Neural crest cell (in vitro differentiated cells): ENCODE measurements at regions not wholly inside any gene's neighbourhood (a gene's known extent, or its start where the extent isn't known, plus 50 kb on each side); places are given as distances from the start of the nearest gene placed in this dataset.

Experiments
- DNase-seq: peaks from one replicate; pipeline ENCODE4 v3.0.0; 2021; ENCODE audit warnings: low read depth, mixed read lengths, low spot score
- H3K27ac Mint-ChIP-seq: one replicate; pipeline ENCODE4 v1.8.0; 2021; ENCODE audit warnings: mild to moderate bottlenecking, mixed read lengths; ENCODE audit not compliant: unreplicated experiment
- H3K27me3 Mint-ChIP-seq: 2 replicates; pipeline ENCODE4 v1.8.0; 2021; ENCODE audit warnings: low read depth, mild to moderate bottlenecking, mixed read lengths
- H3K36me3 Mint-ChIP-seq: 2 replicates; pipeline ENCODE4 v1.8.0; 2021; ENCODE audit warnings: low read depth, mild to moderate bottlenecking, mixed read lengths
- H3K4me1 Mint-ChIP-seq: 2 replicates; pipeline ENCODE4 v1.8.0; 2021; ENCODE audit warnings: mixed read lengths
- H3K4me3 Mint-ChIP-seq: one replicate; pipeline ENCODE4 v1.8.0; 2021; ENCODE audit warnings: mild to moderate bottlenecking, mixed read lengths
- H3K9me3 Mint-ChIP-seq: 2 replicates; pipeline ENCODE4 v1.8.0; 2021; ENCODE audit warnings: mixed read lengths
- CTCF ChIP-seq: fragments of 200-600 bp; sonication (generic); conservative IDR thresholded peaks from 2 replicates; pipeline ENCODE4 v1.5.0; 2021; ENCODE audit warnings: antibody characterized with exemption, mild to moderate bottlenecking

DNA sequence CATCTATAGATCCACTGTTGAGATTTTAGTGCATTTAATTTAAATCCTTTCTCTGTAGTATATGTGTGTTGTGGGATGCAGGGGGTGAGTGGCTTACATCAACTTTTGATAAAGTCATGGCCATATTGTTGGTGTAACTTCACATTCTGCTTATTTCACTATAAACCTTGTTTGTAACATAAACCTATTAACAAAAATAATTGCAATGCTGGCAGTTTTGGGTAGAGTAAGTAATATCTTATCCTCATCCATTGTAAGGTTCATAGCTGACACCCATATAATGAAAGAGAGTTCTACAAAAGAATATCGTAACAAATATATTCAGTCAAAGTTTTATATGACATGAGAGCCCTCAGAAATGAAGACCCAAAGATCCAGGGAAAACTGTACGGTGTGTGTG, 601.7 kb upstream of the ANO3 start:
- no peak overlapping the region for H3K27ac Mint-ChIP-seq
- no peaks in the 10 kb centered on the region for H3K4me1 Mint-ChIP-seq
- no peak for DNase-seq
- H3K27me3 Mint-ChIP-seq, result no peaks in the 10 kb centered on the region
- TF ChIP-seq CTCF, result no peak
- peaks cover 7% of the 10 kb centered on the region for H3K9me3 Mint-ChIP-seq
- no peak overlapping the region for H3K4me3 Mint-ChIP-seq
- no peaks in the 10 kb centered on the region for H3K36me3 Mint-ChIP-seq

GRCh38 chr11:25733777-25734176, 598.2 kb upstream of the ANO3 start:
- Mint-ChIP-seq H3K4me3 (no peak overlapping the region), H3K36me3 (no peaks in the 10 kb centered on the region), H3K4me1 (no peaks in the 10 kb centered on the region), H3K9me3 (peaks cover 7% of the 10 kb centered on the region), H3K27me3 (no peaks in the 10 kb centered on the region), H3K27ac (no peak overlapping the region)
- no peak for DNase-seq
- peak; percentile 48 for TF ChIP-seq CTCF

DNA sequence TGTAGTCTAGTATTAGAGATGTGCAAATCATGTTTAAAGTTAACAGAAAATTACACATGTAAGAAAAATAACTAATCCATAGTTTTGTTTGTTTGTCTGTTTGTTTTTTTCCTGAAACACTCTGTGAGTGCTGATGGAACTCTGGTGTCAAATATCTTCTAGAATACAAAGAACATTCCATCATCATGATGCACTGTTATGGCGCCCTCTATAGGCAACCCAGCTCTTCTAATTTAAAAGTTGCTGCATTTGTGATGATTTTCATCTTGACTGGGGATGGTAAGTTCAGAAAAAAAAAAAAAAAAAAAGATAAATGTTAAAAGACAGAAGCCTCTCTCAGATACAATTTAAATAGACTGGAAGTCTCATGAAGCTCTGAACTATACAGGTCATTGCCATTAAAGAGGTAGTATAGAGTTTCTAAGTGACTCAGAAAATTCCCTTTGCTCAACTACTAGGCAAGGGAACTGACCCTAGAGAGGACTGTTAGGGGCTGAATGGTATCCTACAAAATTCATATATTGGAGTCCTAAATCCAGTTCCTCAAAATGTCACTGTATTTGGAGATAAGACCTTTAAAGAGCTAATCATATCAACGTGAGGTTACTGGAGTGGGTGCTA, 597.2 kb upstream of the ANO3 start:
- no peak overlapping the region for H3K27ac Mint-ChIP-seq
- H3K36me3 Mint-ChIP-seq, result no peaks in the 10 kb centered on the region
- no peak for DNase-seq
- peaks cover 9% of the 10 kb centered on the region for H3K9me3 Mint-ChIP-seq
- peak; percentile 64 for TF ChIP-seq CTCF
- no peaks in the 10 kb centered on the region for H3K4me1 Mint-ChIP-seq
- no peak overlapping the region for H3K4me3 Mint-ChIP-seq
- H3K27me3 Mint-ChIP-seq, result no peaks in the 10 kb centered on the region

DNA sequence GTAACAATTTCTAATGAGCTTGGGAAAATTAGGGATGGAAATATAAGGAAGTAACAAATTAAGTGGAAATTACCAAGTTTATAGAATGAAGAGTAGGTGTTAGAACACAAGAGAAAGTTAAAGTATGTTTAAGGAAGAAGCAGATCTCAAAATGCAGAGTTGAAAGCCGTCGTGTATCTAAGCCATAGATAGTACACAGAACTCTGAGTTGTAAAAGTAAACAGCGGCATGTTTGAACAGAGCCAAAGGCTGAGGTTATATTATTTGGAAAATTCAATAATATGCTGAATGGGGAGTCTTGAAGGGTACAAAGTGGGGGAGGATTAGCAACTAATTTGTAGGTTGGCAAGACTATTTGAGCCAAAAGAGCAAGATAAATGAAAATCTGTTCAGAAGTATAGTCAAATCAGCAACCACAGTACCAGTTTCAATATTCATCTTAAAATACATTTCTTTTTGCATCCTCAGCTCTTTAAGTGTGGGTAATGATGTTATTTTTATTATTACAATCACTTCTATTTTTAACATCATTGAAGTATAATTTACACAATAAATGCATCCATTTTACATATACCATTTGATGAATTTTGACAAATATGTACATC, 594.8 kb upstream of the ANO3 start:
- H3K9me3 Mint-ChIP-seq, result peaks cover 2% of the 10 kb centered on the region
- no peaks in the 10 kb centered on the region for H3K36me3 Mint-ChIP-seq
- no peak overlapping the region for H3K4me3 Mint-ChIP-seq
- no peak for TF ChIP-seq CTCF
- DNase-seq, result no peak
- no peaks in the 10 kb centered on the region for H3K4me1 Mint-ChIP-seq
- H3K27ac Mint-ChIP-seq, result no peak overlapping the region
- H3K27me3 Mint-ChIP-seq, result no peaks in the 10 kb centered on the region

DNA sequence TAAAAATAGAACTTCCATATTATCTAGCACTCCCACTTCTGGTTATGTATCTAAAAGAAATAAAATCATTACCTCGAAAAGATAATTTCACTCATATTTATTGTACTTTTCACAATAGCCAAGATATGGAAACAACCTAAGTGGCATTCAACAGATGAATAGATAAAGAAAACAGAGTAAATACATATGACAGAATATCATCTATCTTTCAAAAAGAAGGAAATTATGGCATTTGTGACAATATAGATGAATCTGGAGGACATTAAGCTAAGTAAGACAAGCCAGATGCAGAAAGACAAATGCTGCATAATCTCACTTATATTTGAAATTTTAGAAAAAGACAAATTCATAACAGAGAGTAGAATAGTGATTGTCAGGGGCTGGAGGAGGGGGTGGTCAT, 590.0 kb upstream of the ANO3 start:
- H3K9me3 Mint-ChIP-seq, result peaks cover 2% of the 10 kb centered on the region
- H3K27me3 Mint-ChIP-seq, result no peaks in the 10 kb centered on the region
- H3K27ac Mint-ChIP-seq, result no peak overlapping the region
- no peaks in the 10 kb centered on the region for H3K4me1 Mint-ChIP-seq
- no peaks in the 10 kb centered on the region for H3K36me3 Mint-ChIP-seq
- no peak for TF ChIP-seq CTCF
- no peak overlapping the region for H3K4me3 Mint-ChIP-seq
- DNase-seq, result no peak
